GM19240 (cell line): ENCODE measurements at regions not wholly inside any gene's neighbourhood (a gene's known extent, or its start where the extent isn't known, plus 50 kb on each side); places are given as distances from the start of the nearest gene placed in this dataset.
"Not testable (repeated sequence)": the region's sequence is repeated elsewhere in the genome, so short reads cannot be mapped to it uniquely, and the experiment has no call there.

ENCODE experiments used
- DNase-seq: peaks from one replicate; pipeline ENCODE4 v3.0.0; 2011; ENCODE audit warnings: low spot score; ENCODE audit not compliant: insufficient read length

DNA sequence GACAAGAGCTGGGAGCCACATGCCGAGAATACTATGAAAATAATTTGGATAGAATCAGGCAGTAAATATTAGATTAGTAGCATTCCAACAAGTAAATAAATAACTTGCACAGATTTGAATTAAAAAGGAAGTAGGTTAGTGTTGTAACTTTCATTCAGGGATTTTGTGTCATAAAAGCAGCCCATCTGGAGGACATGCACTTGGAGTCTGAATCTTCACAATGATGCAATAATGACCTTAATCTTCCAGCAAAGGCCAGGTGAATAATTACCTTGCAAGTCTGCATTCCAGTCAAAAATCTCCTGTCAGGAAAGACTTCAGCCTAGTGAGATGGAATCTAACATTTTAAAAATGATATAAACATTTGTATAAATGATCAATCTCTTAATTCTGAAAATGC, 518.1 kb downstream of the KCNJ2 start:
- no peak for DNase-seq

DNA sequence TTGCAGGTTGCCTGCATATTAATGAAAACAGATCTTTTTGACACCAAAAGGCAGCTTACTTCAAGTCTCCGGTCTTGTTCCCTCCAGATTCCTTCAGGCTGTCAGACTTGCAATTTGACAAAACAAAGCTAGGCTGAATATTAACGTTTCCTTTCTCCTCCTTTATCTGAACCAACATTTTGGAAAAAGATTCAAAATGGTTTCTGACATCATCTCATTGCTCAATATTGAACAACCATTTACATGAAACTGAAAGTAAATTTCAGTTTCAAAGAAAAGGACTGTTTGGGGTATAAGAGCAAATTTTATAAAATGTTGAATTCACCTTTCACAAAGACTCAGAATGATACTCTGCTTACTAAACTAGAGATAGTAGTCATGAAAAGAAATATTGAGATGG, 521.8 kb downstream of the KCNJ2 start:
- no peak for DNase-seq

DNA sequence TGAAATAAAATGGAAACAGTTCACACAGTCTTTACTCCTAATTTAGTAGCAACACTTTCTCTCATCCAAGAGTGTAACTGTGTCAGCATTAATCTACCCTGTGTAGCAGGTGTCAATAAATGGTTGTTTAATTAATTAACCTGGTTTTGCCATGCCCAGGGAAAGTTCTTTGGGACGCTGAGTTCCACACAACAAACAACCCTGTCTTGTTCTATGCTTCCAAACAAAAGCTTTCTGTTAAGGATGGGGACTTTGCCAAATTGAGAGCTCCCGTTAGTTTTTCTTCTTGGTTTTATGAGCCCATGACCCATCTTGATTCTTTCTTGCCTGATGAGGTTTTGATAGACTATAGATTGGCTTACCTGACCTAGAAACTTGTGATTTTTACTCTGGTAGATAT, 530.1 kb downstream of the KCNJ2 start:
- DNase-seq = no peak

DNA sequence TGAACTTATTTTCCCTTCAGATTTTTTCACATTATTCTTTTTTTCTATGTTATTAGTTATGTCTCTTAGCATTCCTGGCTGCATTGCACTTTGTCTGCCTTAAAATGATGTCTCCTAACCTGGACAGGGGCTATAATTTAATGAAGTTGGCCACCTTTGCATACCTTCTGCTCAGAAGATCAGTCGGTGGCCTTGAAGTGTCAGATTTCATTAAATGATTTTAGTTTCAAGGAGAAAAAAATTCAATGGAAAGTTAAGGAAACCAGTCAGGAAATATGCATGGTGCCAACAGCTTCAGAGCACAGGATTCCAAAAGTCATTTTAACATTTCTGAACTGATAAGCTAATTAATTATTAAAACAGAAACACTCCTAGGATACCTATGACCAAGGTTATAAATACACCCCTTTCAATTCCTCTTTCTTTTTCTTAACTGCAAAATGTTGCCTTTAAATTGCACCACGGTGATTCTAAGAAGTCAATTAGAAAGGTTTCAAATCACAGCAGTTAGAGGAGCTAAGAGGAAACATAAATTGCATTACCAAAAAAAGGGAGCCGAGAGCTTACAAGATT, 533.4 kb downstream of the KCNJ2 start:
- no peak for DNase-seq

DNA sequence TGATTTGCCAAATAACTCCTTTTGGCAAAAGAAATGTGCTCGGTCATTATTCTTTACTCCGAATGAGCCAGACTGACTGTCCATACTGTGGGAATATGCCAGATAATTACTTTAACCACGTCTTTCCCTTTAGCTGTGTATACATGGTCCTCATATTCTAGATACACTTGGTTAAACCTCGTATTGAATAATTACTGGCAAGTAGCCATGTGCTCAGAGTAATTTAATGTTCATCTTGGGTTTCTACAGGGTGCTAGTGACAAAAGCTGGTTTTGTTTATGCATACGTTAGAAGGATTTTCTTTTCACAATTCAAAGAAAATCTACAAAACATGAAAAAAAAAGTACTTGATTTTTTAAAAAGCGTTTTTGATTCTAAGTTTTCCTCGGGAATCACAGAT, 540.3 kb downstream of the KCNJ2 start:
- DNase-seq = no peak

DNA sequence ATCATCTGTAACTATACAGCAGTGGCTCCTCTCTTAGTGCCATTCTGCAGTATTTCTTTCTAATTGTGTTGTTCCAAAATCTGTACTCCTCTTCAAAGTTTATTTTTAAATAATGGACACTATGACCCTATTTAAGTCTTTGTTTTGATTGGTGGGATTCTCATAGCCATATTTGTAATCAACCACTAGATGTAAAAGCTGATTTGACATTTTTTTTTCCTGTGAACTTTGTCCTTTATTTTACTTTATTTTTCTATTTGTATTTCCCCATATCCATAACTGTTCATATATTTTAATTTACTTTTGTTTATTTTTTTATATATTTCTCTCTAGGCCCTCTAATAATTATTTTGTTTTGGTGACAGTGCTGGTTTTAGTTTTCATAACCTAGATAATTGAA, 544.4 kb downstream of the KCNJ2 start:
- DNase-seq = no peak

DNA sequence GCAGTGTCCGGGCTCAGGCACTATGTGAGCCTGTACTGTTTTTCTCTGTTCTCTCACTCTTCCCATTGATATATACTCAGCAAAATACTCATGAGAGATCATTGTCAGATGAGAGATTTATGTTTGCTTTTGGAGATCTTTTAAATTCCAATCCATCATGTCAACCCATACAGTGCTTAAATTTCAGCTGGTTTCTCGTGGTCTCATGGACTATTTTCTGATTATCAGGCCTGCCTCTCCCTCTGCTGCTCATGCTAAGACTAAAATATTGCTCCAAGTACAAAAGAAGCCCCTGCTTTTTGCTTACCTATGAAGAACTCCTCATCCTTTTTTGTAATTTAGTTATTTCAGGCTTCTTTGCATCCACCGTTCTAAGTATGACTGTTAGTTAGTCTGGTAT, 547.2 kb downstream of the KCNJ2 start:
- DNase-seq = no peak

DNA sequence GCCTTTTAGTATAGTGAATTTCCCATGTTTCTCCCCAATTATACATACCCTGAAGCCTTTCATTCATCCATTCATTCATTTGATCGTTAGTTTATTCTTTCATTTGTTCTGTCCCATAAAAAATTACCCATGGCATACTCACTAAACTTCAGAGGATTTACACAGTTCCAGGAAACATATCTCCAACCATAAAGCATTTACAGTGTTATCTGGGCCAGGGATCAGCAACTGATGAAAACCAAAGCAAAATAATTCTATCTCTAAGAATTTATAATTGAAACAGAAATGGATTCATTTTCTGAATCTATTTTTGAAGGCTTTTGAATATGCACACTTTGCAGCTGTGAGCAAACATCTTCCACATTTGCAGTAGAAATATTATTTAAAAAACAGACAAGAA, 547.7 kb downstream of the KCNJ2 start:
- no peak for DNase-seq

DNA sequence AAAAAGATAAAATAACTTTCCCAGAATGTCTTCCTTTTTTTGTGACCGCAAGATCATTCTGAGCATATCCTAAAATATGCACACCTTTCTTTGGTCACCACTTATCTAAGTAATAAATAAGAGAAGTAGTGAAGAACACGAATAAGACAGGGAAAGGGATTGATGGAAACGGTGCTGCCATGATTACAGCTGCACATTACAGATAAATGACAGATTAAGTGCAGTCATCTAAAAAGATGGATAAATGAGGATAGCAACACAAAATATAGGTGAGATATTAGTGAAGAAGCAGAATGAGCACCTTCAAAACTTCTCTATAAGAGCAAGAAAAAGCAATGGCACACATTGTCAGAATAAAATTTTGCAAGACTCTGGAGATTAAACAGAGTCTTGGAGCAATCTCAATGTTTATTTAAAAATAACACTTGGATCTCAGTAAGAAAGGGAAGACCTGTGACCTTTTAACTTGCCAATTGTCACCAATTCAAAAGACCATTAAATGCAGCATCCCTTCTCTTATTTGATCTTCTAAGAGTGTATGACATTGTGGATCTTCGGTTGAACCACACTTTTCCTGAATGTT, 567.1 kb downstream of the KCNJ2 start:
- no peak for DNase-seq

DNA sequence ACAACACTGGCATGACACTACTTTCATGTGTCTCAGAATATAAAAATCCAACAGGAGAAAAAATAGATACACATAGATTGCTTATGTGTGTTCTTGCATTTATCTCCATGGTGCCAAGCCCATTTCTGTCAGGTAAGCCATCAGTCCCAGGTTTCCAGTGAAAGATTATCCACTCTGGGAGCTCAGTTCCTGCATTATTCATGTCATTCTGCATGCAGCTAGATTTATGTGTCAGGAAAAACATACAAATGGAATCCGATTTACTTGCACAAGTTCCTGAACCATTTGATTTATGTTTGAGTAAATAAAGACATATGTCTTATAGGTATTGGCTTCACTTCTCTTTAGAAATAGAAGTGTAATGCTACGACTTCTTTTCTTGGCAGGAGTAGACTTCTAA, 569.7 kb downstream of the KCNJ2 start:
- DNase-seq = no peak

DNA sequence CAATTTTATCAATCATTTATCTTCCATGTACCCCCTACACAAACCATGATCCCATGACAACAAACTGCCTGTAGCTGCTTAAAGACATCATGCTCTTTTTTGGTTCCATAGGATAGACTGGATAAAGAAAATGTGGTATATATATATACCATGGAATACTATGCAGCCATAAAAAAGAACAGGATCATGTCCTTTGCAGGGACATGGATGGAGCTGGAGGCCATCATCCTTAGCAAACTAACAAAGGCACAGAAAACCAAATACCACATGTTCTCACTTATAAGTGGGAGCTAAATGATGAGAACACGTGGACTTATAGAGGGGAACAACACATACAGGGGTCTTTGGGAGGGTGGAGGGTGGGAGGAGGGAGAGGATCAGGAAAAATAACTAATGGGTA, 577.2 kb downstream of the KCNJ2 start:
- DNase-seq = not testable (repeated sequence)

DNA sequence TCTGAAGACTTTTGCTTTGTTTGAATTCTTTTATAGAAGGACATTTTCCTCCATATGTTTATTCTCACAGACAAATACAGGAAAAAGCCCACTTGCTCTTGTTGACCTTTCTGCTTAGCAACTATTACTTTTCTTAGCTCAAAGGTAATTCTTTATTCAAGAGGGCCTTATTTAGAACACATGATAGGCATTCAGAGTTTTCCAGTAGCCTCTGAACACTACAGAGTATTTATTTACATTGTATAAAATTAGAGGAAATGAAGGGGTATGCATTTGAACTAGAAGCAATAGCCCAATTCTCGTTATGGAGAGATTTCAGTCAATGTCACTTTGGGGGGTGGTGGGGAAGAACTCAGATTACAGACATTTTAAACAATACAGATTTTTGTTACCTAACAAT, 581.7 kb downstream of the KCNJ2 start:
- no peak for DNase-seq

DNA sequence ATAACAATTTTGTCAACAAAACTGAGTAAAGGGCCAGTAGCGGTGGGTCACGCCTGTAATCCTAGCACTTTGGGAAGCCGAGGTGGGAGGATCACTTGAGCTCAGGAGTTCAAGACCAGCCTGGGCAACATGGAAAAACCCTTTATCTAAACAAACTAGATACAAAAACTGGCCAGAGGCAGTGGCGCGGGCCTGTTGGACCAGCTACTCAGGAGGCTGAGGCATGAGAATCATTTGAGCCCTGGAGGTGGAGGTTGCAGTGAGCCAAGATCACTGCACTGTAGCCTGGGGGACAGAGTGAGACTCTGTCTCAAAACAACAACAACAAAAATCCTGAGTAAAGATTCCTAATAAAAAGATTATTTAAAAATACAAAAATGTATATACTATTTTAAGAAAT, 583.1 kb downstream of the KCNJ2 start:
- not testable (repeated sequence) for DNase-seq

DNA sequence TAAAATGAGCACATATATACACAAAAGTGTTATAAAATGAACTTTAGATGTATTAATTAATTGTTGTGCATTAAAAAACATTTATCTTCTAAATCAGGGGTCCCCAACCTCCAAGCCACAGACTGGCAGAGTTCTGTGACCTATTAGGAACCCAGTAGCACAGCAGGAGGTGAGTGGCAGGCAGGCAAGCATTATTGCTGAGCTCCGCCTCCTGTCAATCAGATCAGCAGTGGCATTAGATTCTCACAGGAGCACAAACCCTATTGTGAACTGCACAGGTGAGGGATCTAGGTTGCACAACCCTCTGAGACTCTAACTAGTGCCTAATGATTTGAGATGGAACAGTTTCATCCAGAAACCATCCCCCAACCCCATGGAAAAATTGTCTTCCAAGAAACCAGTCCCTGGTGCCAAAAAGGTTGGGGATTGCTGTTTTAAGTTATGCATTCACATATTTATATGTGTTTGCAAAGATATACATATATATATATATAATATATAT, 583.7 kb downstream of the KCNJ2 start:
- DNase-seq = no peak

DNA sequence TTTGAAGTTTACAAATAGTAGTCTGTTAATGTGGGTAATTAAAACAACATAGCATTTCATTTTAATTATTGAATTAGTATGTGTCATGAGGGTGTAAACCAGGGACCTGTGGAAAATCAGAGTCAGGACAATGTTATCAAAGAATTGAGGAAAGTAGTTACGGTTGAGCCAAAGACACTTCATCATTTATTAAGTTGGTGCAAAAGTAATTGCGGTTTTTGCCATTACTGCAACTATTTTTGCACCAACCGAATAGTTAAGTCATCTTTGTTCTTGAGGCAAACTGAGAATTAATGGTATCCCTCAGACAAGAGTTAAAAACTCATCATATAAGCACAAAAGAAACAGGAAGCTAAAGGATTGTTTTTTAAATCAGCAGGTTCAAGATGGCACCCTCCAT, 593.7 kb downstream of the KCNJ2 start:
- DNase-seq = no peak

DNA sequence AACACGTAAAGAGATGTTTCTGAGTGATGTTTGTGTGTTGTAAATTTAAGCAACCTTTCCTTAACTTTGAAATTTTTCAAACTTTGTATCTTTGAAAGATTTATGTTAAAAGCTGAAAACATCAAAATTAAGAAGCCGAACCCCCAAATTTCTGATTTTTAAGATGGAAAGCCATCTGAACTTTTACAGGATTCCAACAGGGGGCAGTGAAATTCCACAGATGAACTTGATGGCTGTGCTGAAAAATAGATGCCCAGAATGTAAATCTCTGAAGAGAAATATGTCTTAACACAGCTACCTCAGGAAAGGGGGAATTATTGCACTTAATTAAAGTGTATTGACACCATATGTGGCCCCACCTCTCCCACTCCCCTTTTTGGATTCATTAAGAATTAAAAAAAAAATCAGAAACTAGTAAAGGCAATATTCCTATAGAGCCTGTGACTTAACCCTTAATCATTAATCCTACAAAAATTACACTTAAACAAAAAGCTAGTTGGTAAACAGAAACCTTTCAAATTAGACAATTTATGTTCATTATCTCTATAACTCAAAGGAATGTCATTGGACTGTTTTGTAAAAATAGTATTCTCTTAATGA, 597.9 kb downstream of the KCNJ2 start:
- no peak for DNase-seq

DNA sequence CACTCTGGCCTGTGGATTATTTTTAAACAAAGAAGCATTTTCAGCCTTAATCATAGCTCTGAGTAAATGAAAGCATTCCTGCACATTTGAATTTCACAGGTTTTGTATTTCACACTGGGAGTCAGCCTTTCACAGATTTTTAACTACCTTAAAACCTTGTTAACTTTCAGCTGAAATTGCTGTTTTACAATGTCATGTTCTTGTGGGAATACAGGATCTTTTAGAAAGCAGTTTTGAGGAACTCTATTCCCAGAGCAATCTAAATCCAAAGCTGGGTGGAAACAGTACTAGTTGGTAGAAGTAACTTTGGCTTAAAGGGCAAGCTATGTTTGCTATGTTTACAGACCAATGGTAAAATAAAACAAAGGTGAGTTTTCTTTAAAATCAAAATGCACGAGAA, 600.6 kb downstream of the KCNJ2 start:
- no peak for DNase-seq

DNA sequence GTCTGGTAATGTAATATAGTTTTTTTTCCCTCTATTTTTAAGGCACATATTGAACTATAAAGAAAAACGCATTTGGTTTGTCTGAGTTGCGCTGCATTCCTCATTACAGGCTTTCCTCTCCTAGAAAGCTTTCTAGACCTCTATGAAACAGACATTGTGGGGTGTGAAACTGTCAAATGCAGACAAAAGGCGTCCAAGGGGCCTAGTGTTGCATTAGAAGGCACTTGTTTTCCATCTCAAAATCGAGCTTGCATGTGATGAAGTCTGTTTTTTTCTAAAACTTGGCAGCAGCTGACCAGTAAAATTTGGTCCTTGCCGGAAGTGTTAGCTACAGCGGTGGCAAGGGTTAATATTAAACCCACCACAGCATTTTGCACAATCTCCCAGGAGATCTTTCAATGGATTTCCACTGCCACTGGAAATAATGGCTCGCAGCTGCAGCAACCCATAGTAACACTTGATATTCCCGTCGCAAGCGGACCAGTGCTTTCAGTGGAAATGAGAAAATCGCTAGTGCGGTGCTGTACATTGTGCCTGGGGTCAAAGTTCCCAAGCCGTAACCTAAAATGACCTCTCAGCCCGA, 602.6 kb downstream of the KCNJ2 start:
- DNase-seq = no peak

DNA sequence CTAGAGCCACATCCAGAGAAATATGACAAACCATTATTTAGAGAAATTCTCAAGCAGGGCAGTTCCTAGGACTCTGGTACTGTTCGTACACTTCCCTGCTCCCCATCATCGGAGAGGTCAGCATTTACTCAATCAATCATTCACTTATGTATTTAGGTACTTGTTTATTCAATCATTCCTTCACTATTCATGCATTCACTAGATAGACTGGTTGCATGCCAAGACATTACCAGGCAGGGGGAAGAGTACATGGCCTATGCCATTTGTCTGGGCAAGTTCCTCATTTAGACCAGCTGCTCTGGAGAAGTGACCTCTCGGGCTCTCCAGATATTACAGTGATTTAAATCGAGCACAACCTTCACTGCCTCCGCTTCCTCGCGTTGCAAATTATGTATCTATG, 603.4 kb downstream of the KCNJ2 start:
- no peak for DNase-seq

DNA sequence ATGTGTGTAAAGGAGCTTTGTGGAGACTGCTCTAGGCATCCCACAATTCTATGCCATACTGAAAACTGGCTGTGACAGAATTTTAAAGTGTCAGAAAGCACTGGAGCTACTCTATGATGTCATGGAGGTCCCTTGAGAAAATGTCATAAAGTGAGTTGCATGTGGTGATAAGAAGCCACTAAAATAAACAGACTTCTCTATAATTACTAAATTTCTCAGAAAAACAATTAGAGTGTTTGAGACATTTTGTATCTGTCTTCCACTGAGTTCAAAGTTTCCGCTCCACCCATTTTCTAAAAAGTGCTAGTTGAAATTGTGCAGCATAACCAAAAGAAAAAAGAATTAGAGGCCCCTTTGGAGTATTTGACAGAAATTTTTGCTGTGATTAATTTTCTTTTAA, 603.9 kb downstream of the KCNJ2 start:
- no peak for DNase-seq

DNA sequence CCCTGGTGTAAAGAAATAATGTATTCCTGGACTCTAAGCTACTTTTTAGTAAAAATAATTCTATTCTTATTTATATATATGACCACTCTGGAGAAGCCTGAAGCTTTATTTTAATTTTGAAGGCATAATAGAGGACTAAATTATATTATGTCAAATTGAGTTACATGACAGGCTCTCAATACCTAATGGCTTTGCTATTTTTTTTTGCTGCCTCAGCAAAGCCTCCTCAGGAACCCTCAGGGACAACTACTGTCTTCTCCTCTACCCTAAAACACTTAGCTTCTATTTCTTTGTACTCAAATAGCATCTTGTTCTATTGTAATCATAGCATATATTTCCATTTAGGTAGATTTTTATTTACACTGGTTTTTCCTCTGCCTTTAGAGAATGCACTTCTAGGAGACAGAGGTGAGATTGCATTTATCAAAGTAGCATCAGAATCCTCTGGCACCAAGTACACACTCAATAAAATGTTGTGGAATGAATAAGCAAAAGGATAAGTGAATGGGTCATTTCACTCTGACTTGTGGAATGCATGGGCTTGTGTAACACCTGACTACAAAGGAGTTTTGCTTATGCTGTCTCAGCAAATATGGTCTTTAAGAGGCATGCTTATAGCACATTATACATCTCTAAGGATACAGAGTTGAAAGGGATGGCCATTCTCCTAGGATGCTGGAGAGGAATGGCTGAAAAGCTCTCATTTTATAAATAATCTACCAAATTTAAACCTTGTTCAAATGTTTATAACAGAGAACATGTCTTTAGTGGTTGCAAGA, 605.2 kb downstream of the KCNJ2 start:
- DNase-seq = no peak

DNA sequence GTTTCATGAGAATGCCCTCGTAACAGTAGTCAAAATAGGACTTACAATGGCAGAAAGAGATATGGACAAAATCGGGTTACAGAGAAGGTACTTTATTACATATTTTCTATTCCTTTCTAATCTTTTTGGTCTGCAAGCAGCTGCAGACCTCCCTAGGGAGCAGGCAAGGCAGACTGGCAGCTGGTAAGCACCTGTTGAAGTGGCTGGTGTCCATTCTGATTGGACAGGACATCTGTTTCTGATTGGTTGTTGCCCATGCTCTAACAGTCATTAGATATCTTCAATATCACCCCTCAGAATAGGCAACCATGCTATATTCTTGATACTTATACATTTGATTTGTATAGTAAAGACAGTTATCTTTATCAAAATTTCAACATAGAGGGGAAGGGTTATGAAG, 606.3 kb downstream of the KCNJ2 start:
- no peak for DNase-seq
